Activated naive CD4-positive, alpha-beta T cell (primary cell): ENCODE measurements at regions not wholly inside any gene's neighbourhood (a gene's known extent, or its start where the extent isn't known, plus 50 kb on each side); places are given as distances from the start of the nearest gene placed in this dataset.
"Not testable (repeated sequence)": the region's sequence is repeated elsewhere in the genome, so short reads cannot be mapped to it uniquely, and the experiment has no call there.

Experiments
- DNase-seq, 4 experiments: peaks; one replicate each; lab custom pipeline; 2025; lab: John Stamatoyannopoulos, UW

DNA sequence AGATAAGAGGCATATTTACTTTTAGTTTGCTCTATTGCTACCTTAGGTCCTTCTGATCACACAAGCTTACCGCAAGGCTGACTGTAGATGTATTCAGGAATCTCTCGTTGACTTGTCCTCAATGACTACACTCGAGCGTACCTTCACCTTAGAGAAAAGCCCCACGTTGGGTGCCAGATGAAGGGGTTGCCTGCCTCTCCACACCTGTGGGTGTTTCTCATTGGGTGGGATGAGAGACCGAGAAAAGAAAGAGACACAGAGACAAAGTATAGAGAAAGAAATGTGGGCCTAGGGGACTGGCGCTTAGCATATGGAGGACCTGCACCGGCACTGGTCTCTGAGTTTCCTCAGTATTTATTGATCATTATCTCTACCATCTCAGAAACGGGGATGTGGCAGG, 51.8 kb downstream of the ASCL4 start:
- DNase-seq, result no peak

DNA sequence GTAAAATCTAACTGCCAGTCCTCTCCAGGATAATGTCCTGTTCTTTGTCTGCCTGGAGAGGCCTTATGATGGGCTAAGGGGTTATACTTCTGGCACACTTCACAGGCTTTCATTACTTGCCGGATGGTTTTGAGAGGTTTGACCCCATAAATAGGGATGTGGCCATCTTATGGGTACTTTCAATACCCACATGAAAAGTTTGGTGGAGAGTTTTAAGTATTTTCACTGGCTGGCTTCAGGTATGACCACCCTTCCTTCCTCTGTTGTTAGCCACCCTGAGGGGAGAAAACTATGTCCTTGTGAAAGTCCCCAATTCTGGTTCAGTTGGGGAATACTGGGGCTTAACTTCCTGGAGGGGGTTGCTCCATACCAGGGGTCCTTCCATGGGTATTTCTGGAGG, 54.8 kb downstream of the ASCL4 start:
- DNase-seq, result no peak

DNA sequence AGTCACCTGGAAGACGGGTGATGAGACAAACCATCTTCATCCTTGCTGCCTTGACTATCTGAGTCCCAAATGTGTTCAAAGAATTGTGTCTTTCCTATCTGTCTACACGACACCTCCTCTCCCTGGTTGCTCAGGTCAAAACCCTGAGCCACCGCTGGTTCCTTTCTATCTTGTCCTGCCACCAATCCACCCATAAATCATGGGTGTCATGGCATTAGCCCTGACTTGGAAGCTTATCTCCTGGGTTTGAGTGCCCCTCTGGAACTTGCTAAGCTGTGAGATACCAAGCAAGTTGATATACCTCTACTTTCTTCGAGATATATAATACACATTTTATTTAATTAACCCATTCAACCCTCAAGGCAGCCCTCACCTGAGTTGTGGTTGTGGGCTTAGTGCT, 57.9 kb downstream of the ASCL4 start:
- no peak for DNase-seq

- DNase-seq, result no peak
Observed at GRCh38 chr12:107840186-107840585, 65.7 kb downstream of the ASCL4 start.

DNA sequence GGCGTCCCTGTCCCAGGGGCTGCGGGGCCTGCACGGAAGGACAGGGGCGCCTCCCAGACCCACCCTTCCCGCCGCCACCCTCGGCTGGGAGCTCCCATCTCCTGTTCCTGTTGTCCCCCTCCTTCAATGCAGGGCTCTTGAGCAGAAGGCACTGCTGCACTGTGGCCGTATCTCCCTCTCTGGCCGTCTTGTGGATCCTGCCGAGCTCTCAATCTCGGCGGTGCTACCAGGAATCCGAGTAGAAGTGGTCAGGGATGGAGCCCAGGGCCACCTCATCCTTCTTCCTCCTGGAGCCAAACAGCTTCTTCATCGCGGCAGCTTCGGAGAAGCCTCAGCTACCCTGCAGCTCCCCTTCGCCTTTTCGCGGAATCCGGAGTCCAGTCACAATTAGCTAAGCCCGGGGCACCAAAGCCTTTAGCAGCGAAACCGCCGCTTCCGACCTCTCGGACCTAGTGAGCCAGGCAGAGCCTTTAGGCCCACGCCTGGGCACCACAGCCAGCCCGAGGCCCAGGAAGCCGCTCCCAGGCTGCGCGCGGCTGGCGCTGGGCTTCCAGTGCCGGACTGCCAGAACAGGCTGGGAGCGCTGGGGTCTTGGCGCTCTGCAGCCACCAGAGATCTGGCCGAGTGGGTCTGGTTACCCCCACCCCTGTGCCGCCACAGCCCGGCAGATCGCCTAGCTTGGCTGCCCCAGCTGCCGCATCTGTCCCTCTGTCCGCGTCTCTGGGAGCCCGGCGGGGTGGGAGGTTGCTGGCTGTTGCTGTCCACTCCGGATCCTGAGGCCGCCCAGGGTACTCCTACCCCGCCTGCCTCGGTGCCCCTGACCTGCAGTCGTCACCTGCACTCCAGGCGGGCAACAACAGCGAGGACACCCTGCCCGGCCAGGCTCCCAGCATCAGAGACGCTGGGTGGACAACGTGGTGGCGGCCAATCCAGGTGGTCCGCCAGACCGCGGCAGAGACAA, 69.1 kb downstream of the ASCL4 start:
- DNase-seq, result no peak

DNA sequence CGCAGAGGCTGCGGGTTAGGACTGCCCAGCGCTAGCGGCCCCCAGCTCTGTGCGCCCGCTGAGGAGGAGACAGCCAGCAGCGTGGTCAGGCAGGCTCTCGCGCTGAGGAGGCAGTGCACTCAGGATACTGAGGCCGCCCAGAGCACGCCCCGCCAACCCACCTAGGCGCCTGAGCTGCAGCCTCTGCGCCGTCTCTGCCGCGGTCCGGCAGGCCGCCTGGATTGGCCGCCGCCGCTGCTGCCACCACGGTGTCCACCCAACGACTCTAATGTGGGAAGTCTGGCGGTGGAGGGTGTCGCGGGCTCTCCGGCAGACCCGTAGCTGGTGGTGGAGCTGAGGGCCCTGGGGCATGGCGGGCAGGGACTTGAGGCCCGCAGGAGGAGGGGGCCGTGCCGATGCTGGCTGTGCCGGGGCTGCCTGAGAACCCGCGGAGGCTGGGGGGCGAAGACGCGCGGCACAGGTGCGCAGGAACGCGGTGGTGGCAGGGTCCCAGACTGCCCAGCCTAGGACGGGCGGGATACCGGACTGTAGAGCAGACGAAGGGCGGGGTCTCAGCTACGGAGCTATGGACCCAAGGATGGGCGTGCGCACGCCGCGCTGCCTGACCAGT, 69.9 kb downstream of the ASCL4 start:
- DNase-seq, result no peak

DNA sequence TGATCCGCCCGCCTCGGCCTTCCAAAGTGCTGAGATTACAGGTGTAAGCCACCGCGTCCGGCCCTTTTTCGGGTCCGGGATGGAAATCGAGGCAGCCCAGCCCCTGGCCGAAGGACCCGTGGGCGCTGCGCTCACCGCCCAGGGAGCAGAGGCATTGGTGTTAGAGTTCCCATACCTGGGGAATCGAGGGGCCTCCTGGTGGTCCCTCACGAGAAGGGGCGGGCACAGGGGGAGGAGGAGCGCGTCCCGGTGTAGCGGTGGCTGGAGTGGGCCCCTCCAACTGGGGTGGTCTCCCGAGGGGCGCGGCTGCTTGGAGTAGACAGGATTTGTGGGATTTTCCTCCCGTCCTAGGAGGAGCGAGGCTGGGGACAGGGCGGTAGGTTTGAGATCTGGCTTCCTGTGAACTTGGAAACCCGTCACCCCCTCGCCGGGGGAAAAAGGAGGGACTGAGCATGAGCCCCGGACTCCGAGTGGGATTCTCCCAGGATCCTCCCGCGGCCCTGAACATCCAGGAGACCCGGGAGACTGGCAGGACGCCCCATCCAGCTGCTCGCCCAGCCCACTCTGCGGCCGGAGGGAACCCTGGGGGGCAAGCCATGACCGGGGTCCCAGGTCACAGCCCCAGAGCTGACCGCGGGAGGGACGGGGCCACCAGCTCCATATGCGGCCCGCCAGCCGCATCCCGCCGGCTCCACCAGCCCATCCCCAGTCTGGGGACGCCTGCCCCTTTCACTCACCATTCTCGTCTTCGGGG, 70.9 kb downstream of the ASCL4 start:
- DNase-seq, result no peak

- no peak for DNase-seq
Observed at GRCh38 chr12:107845980-107846659, 71.6 kb downstream of the ASCL4 start.

GRCh38 chr12:107847430-107847829, 72.9 kb downstream of the ASCL4 start:
- DNase-seq, result no peak

GRCh38 chr12:107847830-107848229, 73.3 kb downstream of the ASCL4 start:
- no peak for DNase-seq

- no peak for DNase-seq
Observed at GRCh38 chr12:107853479-107853878, 79.0 kb downstream of the ASCL4 start.

DNA sequence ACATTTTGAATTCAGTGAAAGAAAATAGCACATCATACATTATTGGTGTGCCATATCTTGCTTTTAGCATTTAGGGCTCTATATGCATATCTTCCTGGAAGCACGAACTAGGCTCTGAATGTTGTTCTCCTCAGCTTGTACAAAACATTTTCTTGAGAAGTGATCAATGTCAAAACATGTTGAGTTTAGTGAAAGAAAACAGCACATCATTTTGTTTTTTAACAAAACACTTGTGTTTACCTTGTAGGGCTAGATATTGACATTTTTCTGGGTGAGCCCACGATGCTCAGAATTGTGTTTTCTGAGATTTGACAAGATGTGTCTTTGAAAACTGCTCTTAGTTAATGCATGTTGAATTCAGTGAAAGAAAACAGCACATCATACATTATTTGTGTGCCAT, 81.0 kb downstream of the ASCL4 start:
- DNase-seq, result no peak

GRCh38 chr12:107856096-107856495, 81.6 kb downstream of the ASCL4 start:
- DNase-seq, result no peak

DNA sequence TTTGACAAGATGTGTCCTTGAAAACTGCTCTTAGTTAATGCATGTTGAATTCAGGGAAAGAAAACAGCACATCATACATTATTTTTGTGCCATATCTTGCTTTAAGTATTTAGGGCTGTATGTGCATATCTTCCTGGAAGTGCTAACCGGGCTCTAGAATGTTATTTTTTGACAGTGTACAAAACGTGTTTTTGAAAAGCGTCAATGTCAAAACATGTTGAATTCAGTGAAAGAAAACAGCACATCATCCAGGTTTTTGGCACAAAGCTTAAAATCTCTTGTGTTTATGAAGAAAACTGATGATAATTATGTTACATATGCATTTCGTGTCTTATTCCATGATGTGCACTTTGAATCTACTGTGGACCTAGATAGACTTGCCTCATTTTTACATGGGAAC, 82.7 kb downstream of the ASCL4 start:
- no peak for DNase-seq

GRCh38 chr12:107859367-107859766, 84.9 kb downstream of the ASCL4 start:
- no peak for DNase-seq

- DNase-seq, result no peak
Observed at GRCh38 chr12:107864235-107864634, 89.7 kb downstream of the ASCL4 start.

GRCh38 chr12:107864727-107865126, 90.2 kb downstream of the ASCL4 start:
- not testable (repeated sequence) for DNase-seq

GRCh38 chr12:107873223-107873622, 98.7 kb downstream of the ASCL4 start:
- no peak for DNase-seq

DNA sequence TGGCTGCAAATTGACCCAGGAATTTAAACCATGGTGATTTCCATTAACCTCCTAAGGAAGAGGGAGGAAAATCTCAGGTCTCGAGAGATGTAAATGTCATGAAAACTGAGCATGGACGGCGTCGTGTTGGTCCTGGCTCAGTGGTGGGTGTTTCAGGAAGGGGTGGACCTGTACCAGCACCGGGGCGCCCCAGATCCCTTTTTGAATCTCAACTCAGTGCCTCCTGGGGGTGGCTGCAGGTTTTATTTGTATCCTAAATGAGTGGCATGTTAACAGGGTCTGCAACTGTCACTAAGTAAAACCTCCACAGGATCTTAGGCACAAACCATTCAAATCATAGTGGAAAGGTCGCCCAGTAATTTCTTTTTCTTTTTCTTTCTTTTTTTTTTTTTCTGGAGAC, 101.3 kb downstream of the ASCL4 start:
- DNase-seq, result no peak

- DNase-seq, result peak in 1 of 4 experiments; percentile 2
Observed at GRCh38 chr12:107884769-107885694, 110.5 kb downstream of the ASCL4 start.

- DNase-seq, result no peak
Observed at GRCh38 chr12:107888789-107889188, 114.3 kb downstream of the ASCL4 start.
